Stimulated activated CD4-positive, alpha-beta T cell treated with anti-CD3 and anti-CD28 coated beads, Interleukin-1b, Interleukin-23, amount 100 ng/mL, for 24 hours (primary cell): ENCODE measurements at regions not wholly inside any gene's neighbourhood (a gene's known extent, or its start where the extent isn't known, plus 50 kb on each side); places are given as distances from the start of the nearest gene placed in this dataset.

Source experiments
- DNase-seq, 4 experiments: peaks; one replicate each; pipeline ENCODE4 v3.0.0-alpha.2; 2020; ENCODE audit warnings: low read depth in 4 of 4, low spot score in 1 of 4

GRCh38 chr6:92828788-92829187, 590.6 kb downstream of the EPHA7 start:
- no peak for DNase-seq

- DNase-seq = no peak
Measured at GRCh38 chr6:92827104-92827503, 592.3 kb downstream of the EPHA7 start.

- no peak for DNase-seq
Measured at GRCh38 chr6:92826633-92827032, 592.7 kb downstream of the EPHA7 start.

- no peak for DNase-seq
Measured at GRCh38 chr6:92822222-92822621, 597.1 kb downstream of the EPHA7 start.

GRCh38 chr6:92820601-92821000, 598.8 kb downstream of the EPHA7 start:
- DNase-seq = no peak

- DNase-seq = peak in 1 of 4 experiments; percentile 1
Measured at GRCh38 chr6:92810913-92811312, 608.4 kb downstream of the EPHA7 start.

GRCh38 chr6:92806254-92806653, 613.1 kb downstream of the EPHA7 start:
- DNase-seq = no peak

- no peak for DNase-seq
Measured at GRCh38 chr6:92791403-92791802, 628.0 kb downstream of the EPHA7 start.

GRCh38 chr6:92790381-92790780, 629.0 kb downstream of the EPHA7 start:
- no peak for DNase-seq

GRCh38 chr6:92784235-92784634, 635.1 kb downstream of the EPHA7 start:
- DNase-seq = no peak

GRCh38 chr6:92779746-92780145, 639.6 kb downstream of the EPHA7 start:
- no peak for DNase-seq

- DNase-seq = no peak
Measured at GRCh38 chr6:92777146-92777740, 642.1 kb downstream of the EPHA7 start.

- no peak for DNase-seq
Measured at GRCh38 chr6:92770540-92770939, 648.8 kb downstream of the EPHA7 start.

- no peak for DNase-seq
Measured at GRCh38 chr6:92767101-92767500, 652.3 kb downstream of the EPHA7 start.

GRCh38 chr6:92763680-92764079, 655.7 kb downstream of the EPHA7 start:
- no peak for DNase-seq

GRCh38 chr6:92763274-92763584, 656.1 kb downstream of the EPHA7 start:
- no peak for DNase-seq

GRCh38 chr6:92762443-92763273, 656.7 kb downstream of the EPHA7 start:
- DNase-seq = no peak

- DNase-seq = no peak
Measured at GRCh38 chr6:92759178-92759577, 660.2 kb downstream of the EPHA7 start.

- no peak for DNase-seq
Measured at GRCh38 chr6:92757925-92758324, 661.4 kb downstream of the EPHA7 start.

GRCh38 chr6:92756912-92757311, 662.4 kb downstream of the EPHA7 start:
- DNase-seq = no peak

GRCh38 chr6:92753956-92754355, 665.4 kb downstream of the EPHA7 start:
- no peak for DNase-seq

GRCh38 chr6:92752114-92752513, 667.2 kb downstream of the EPHA7 start:
- no peak for DNase-seq

- no peak for DNase-seq
Measured at GRCh38 chr6:92748131-92748530, 671.2 kb downstream of the EPHA7 start.
